IPS-NIHi7 (cell line): ENCODE measurements at regions not wholly inside any gene's neighbourhood (a gene's known extent, or its start where the extent isn't known, plus 50 kb on each side); places are given as distances from the start of the nearest gene placed in this dataset.
"Not testable (repeated sequence)": the region's sequence is repeated elsewhere in the genome, so short reads cannot be mapped to it uniquely, and the experiment has no call there.

Experiments used
- DNase-seq: peaks from one replicate; pipeline ENCODE4 v3.0.0; 2012; ENCODE audit warnings: mixed read lengths; ENCODE audit errors: extremely low spot score

DNA sequence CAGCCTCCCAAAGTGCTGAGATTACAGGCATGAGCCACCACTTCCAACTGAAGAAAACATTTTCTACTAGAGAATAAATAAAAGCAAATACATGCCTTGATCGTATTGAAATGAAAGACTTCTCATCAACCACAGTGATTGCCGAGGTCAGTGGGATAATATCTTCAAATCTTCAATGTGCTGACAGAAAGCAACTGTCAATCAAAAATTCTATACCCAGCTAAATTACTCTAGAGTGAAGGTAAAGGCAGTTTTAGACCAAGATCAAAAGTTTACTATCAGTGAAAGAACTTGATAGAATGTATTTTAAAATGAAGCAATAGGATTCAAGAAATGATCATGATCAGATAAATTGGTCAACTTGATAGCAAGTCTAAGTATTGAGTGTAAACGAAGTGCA is 130.6 kb downstream of the BRD1 start:
- no peak for DNase-seq

DNA sequence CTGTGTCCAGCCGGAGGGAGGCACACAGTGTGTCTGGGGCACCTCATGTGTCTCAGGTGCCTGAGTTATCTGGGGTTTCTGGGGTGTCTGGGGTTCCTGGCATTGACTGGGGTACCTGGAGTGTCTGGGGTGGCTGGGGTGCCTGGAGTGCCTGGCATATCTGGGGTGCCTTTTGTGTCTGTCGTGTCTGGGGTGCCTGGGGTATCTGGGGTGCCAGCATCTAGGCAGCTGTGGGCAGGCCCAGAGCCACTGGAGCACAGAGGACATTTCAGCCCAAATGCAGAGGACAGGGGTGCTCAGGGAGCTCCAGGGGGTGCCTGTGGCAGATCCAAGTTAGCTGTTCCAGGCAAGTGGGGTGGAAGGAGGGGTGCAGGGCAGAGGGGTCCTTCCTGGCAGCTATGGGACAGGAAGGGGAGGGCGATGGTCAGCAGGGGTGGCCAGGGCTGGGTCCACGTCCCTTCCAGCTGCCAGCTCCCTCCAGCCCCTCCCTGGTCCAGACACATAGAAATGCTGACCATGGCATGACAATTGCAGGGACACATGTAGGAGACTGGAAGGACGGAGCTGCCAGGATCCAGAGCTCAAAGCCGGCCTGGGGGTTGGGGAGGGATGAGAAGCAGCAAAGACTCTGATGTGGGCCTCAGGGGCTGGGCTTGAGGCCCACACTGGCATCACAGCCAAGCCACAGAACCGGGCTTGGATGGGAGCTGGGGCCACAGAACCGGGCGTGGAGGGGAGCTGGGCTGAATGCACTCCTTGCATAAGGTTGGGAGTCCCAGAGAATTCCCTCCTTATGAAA is 133.0 kb downstream of the BRD1 start:
- DNase-seq = no peak

DNA sequence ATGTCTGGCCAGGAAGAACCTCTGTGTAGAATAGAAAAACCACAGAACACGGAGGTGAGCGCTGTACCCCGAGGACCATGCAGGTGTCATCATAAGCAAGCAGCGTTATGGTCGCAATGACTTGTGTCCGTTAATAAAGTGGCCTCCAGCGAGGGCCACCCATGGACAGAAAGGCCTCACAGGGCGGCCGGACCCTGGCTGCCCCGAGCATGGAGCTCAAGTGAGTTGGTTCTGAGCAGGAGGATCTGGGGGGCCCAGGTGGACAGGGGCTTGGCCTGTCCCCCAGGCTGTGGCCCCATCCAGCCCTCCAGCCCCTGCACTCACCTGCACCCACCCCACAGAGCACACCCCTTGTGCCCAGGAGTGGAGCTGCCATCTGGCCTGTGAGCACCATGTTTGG is 133.8 kb downstream of the BRD1 start:
- no peak for DNase-seq

DNA sequence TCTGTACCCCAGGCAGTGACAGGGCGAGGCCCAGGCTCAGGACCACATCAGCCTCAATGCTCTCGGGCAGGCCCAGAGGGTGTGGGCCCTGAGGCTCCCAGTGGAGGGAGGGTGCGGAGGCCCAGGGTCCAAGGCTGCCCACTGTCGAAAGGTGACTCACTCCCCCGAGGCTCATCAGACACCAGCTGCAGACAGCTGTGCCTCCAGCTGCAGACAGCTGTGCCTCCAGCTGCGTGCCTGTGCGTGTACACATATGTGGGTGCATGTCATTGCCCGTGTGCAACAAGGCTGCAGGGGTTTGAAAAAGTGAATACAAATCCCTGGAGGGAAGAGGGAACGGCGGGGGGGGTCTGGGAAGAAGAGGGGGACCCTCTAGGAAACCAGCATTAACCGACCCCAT is 134.3 kb downstream of the BRD1 start:
- DNase-seq = no peak

DNA sequence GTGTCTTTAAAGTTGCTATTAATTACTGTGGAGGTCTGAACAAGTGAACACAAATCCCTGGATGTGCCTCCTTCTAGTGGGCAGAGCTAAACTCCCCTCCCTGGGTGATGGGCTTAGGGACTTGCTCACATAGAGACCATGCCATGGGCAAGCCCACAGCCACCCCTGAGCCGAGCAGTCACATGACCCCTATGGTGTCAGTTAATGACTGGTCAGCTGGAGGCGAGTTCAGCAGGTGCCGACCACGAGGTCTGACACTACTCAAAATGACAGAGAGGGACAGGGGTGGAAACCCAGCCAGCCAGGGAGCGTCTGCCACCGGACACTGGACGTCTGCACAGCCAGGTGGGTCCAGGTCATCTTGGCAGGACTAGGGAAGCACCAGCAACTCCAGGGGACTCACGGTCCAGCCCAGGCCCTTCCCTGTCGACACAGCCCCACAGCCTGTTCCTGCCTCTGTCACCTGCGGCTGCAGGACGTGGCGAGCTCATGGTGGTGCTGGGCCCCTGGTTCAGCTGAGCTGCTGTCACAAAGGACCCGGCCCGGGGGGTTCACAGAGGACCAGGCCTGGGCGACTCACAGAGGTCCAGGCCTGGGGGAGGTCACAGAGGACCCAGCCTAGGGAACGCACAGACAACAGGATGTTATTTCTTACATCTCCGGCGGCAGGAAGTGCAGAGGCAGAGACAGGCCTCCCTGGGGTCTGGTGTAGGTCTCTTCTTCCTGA is 135.0 kb downstream of the BRD1 start:
- DNase-seq = no peak

DNA sequence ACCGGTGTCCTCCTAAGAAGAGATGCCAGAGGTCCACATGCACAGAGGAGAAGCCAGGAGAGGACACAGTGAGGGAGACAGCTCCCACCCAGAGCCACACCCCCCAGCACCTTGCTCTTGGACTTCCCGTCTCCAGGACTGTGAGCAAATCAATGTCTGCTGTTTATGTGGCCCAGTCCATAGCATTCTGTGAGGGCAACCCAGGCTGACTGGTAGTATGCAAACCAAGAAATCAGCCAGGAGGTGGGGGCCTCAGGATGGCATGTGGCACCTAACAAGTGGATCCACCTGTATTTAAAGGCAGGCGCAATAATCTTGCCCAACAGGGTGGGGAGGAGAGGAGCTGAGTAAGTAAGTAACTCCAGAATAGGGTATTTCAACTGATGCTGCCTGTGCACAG is 136.4 kb downstream of the BRD1 start:
- no peak for DNase-seq

- no peak for DNase-seq
These were observed 137.2 kb downstream of the BRD1 start for GRCh38 chr22:49690454-49690853.

DNA sequence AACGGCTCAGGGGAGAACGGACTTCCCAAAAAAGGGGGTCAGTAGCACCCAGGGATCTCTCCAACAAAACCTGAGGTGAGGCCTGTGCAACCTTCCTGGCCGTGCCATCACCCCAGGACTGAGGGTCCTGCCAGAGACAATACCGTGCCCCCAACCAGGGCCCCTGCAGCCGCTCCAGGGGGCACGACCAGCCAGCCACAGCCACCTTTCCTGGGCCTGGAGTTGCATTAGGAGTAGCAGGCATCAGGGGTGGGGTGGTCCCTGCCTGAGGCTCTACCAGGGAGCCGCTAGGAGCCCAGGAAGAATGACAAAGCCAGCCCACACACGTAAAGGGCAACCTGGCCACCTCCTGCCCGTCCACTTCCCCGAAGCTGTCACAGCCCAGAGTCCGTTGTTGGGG is 137.8 kb downstream of the BRD1 start:
- DNase-seq = no peak

GRCh38 chr22:49689255-49689770 is 138.4 kb downstream of the BRD1 start:
- DNase-seq = no peak

- no peak for DNase-seq
These were observed 139.0 kb downstream of the BRD1 start for GRCh38 chr22:49688516-49689254.

DNA sequence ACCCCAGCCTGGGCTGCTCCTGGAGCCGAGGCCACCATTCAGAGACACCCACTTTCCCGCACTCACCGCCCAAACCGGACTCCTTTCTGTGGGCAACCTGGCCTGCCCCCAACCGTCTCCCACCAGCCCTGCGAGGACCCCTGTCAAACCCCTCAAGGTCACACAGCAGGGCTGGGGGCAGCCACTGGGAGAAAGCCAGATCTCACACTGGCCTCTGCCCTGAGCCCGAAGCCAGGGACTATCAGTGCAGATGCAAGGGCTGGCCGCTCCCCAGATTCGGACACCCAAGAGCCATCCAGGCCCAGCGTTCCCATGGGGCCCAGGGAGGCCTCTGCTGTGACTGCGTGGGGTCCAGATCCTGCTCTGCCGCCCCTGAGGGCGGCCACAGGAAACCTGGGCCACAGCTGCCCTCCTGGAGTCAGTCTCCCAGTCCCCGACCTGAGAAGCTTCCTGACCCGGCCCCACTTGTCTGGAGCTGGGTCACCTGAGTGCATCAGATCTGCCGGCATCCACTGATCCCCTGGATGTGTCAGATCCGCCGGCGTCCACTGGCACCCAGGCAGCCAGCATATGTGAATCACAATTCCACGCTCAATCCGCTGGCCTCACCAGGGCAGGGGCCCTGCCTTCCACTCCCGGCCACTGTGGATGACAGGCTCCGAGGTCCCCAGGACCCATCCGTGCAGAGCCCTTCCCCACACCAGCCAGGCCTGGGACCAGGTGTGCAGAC is 139.7 kb downstream of the BRD1 start:
- DNase-seq = no peak

- DNase-seq = no peak
These were observed 140.3 kb downstream of the BRD1 start for GRCh38 chr22:49687333-49687732.

DNA sequence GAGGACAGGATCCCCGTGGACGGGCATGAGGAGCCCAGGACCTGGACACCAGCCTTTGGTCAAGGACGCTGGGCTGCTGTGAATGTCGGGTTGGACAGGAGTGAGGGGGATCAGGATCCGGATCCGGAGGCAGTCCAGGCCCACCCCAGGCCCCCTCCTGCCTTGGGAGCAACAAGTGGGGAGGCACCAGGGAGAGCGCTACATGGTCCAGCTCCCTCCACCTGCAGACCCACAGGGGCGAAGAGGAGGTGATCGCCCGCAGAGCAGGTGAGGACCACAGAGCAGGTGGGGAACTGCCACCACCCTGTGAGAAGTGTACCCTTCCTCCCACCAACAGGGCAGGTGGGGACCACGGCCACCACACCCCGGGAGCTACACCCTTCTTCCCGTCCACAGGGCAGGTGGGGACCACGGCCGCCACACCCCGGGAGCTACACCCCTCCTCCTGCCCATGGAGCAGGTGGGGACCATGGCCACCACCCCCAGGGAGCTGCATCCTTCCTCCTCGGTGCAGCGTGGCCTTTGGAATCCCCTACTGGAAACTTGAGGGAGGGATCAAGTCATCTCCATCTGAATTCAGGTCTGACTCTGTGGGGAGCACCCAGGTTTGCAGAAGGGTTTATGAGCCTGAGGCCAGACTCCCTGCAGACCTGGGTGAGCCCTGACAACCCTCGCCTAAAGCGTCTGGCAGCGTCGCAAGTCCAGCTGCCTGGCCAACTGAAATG is 141.0 kb downstream of the BRD1 start:
- no peak for DNase-seq

DNA sequence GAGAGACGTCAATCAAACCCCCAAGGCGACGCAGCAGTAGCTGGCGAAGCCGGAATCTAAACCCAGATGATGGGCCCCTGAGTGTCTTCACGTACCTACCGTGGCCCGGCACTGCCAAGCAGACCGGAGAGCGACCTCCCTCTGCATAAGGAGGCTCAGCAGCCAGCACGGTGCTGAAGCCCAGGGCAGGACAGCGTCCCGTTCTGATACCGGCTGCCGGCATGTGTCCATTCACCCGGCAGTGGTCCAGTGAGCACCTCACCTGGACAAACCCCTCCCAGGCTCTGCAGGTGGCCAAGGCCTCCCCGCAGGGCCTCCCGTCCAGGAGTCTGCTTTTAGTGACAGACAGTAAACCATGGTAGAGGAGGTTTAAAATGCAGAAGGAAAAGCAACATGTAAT is 142.0 kb downstream of the BRD1 start:
- DNase-seq = no peak

- no peak for DNase-seq
These were observed 142.6 kb downstream of the BRD1 start for GRCh38 chr22:49685116-49685515.

DNA sequence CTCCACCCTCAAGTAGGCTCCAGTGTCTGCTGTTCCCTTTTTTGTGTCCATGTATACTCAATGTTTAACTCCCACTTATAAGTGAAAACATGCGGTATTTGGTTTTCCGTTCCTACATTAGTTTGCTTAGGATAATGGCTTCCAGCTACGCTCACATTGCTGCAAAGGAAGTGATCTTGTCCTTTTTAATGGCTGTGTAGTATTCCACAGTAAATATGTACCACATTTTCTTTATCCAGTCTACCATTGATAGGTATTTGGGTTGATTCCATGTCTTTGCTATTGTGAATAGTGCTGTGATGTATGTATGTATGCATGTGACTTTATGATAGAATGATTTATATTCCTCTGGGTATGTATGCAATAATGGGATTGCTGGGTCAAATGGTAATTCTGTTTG is 144.6 kb downstream of the BRD1 start:
- no peak for DNase-seq

DNA sequence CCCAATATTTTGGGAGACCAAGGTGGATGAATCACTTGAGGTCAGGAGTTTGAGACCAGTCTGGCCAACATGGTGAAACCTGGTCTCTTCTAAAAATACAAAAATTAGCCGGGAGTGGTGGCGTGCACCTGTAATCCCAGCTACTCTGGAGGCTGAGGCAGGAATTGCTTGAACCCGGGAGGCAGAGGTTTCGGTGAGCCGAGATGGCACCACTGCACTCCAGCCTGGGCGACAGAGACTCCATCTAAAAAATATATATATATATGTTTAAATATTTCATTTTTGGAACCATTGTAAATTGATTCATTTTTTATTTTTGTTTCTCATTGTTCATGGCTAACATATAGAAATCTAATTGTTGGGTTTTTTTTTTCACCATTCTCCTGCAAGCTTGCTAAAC is 146.9 kb downstream of the BRD1 start:
- not testable (repeated sequence) for DNase-seq

DNA sequence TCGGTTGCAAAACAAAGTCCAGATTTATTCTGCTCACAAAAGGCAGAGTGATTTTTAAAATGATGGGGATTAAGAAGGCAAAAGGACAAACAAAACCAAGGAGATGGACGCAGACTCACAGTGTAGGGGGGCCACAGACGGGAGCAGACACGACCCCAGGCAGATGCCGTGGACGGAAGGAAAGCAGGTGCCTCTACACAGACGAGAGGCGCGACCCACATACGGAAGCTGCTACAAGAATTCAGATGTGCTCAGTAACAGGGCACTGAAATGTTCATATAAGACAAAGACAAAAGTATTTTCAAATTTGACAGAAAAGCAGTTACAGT is 148.9 kb downstream of the BRD1 start:
- no peak for DNase-seq

DNA sequence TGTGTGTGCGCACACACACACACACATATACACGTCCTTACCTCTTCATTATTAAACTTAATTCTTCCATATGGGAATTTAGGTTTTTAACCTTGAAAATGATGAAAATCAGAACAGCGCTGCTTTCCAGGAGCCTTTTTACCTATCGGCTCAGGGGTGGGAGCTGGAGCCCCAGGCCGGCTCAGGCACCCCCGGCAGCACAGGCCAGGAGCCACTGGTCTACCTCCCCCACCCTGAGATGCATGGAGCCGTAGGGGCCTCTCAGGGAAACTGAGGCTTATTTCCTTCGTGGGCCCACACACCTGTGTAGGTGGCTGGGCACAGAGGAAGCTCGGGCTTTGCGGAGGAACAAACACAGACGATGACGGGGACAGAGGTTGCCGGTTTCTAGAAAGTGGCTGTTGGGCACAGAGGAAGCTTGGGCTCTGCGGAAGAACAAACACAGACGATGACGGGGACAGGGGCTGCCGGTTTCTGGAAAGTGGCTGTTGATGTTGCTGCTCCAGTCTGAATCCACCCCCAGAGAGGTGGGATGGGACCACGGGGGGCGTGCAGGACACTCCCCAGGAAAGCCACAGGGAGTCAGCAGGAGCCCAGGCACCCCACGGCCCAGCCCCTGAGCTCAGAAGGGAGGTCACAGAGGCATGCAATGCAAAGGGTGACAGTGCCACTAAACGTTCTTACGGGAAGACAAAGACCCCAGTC is 149.4 kb downstream of the BRD1 start:
- no peak for DNase-seq

GRCh38 chr22:49677495-49677889 is 150.2 kb downstream of the BRD1 start:
- DNase-seq = no peak
